HG03108 (cell line): ENCODE measurements at regions not wholly inside any gene's neighbourhood (a gene's known extent, or its start where the extent isn't known, plus 50 kb on each side); places are given as distances from the start of the nearest gene placed in this dataset.

Experiments
- ATAC-seq: cut with Tn5 transposase; IDR thresholded peaks from one replicate; pipeline ENCODE4 v1.9.1; 2021; ENCODE audit warnings: moderate library complexity; ENCODE audit not compliant: unreplicated experiment

DNA sequence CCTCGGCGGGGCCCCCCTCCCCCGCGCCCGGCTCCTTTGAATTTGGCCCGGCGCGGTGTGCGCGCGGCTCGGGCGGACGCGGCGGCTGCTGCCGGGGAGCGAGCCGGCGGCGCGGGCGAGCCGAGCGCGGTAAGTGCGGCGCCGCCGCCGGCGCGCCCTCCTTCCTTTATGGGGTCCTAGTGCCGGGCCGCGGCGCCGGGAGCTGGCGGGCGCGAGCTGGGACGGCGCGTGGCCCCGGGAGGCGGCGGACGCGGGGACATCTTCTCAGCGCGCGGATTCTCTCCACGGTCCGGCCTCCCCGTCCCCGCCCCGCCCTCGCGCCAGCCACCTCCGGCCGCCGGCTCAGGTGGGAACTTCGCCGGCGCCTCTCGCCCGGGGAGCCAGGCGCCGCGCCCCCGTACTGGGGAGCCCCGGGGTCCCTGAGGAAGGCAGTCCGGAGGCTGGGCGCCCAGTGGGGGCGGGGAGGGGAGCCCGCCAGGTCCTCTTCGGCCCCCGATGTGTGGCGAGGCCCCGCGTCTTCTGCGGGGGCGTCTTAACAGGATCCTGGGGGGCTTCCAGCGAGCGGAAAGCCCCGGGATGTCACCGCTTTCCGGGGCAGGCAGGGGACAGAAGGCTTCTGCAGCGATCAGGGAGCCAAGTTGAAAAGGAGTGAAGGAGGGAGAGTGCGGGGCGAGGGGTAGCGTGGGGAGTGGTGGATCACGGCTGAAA is 98.4 kb upstream of the TENM3 start:
- no peak for ATAC-seq

DNA sequence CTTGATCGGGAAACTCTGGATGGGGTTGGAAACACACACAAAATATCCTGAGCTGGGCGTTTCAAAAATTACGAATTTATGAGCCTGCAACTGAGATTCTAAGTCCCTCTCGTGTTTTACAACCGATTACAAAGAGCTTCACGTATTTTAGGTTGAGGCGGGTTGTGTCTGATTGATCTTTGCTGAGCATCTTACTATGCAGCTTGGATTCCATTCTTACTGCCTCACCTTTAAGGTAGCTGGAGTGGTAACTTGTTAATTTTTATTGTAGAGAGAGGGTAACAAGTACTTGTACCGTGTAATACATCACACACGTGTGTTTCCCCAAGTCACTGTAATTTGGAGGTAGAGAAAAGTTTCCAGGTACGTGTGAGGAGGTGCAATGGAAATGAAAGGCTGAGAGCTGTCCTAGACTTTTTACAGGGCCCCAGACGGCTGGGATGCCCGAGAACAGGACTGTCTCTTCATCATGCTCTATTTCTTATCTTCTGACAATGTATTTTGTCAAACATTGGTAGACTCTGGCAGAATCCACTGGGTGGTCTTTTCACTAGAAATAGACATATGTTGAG is 97.8 kb upstream of the TENM3 start:
- ATAC-seq = no peak

DNA sequence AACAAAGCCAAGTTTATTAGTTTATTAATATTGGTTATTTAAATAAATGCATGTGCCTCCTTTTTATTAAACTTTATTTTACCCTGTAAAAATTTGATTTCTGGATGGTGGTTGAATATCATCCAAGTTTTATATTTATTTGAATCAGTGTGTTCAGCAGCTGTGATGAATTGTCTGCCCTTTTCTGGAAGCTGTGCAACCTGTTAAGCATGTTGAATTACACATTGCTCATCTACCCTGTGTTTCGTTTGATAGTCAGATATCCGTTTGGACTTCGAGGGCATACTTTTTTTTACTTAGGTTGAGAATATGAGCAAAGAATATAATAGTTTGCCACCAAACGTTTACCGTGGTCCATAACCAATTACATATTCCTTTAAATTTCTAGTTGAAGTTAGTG is 95.8 kb upstream of the TENM3 start:
- no peak for ATAC-seq

DNA sequence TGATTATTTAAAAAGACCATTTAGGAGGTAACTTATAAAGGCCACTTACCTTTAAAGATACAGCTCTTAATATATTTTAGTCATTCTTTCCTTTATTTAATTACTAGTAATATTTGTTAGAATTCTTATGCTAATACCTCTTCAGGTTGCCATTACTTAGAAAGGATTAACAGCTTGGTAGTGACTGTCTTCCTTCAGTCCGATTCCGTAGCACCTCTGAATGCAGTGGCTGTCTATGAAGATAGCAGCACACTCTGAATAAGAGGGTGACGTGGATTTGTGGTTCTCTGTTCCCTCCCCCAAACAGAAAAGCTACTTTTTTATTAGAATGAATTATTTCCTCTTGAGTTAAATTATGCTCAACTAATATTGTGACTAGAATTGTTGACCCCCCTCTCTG is 92.6 kb upstream of the TENM3 start:
- ATAC-seq = no peak

DNA sequence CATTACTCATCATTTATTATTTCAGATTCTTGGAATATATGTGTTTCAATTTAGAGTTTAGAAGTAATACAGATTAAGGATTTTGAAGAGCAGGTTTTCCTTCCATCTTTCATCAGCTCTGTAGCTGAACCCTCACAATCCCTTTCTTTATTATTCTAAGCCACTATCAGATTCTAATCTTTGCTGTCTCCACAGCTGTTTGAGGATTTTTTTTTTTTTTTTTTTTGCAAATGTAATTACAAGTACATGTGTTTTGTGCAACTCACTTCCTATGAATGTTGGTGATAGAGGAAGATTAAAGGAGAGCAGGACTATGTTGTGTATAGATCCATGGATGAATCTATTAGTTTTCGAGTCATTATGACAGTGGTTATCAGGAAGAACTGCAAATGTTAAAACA is 87.4 kb upstream of the TENM3 start:
- ATAC-seq = no peak

DNA sequence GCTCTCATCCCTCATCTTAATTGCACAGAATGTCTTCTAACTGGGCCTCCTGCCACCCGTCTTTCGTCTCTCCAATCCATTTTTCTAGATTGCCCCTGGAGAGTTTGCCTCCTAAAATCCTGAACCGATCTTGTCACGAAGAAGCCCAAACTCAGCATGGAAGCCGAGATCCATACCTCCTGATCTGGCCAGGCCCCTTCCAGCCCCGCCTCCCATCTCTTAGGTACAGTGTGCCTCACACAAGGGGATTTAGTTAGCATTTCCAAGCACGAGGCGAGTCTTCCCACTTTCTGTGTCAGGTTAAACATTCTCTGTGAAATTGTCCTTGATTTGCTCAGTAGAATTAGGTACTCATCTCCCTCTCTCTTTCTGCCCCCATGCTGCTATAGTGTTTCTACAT is 80.0 kb upstream of the TENM3 start:
- no peak for ATAC-seq

DNA sequence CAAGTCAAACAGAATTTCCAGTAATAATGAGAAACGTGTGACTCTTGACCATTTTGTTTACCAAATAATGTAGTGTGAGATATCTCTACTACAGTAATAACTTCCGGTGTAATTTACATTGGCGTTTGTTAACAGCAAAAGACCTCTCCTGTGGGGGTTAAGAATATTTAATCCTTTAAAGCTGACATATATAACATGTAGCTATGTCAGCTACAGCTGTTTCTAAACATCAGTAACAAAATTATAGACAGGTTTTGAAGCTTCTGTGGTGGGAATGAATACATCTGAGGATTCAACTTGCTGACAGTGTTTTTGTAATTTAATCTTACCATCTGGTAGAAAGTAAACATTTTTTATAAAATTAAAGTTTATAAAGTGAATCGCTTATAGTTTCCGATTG is 73.6 kb upstream of the TENM3 start:
- ATAC-seq = no peak

DNA sequence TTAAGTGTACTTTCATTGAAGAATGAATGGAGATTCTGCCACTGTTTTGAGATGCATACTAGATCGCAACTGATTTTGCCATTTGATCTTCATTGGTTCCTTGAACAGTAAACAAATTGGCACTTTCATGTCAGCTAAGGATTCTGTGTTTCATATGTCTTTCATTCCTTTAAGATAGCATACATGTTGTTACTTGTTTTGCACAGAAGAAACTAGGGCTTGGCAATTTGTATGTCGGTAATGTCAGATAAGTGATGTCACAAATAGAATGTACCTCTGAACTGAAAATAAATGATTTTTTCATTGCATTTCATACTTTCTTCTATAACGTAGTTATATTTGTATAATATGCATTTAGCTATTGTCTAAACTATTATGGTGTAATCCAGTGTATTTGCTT is 73.2 kb upstream of the TENM3 start:
- no peak for ATAC-seq

DNA sequence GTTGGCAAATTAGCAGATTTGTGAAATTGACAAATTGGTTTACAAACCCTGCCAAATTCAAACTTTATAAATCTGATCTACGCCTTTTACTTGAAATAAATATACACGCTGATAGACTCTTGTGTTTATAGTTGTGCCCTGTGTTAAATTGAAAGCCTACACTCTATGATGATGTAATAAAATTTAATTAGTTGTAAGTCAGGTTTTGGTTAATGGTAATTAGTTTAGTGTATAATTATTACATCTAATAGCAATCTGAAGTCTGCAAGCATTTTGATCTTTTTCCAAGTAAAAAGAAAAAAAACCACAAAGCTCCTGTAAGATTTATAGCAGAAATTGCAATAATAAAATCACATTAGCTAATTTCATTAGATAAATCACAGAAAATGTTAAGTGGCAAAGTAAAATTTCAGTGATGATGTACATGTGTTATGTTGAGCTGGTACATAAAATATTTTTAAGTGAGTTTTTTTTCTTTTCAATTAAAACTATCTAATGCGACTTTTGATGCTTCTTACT is 72.7 kb upstream of the TENM3 start:
- ATAC-seq = no peak

DNA sequence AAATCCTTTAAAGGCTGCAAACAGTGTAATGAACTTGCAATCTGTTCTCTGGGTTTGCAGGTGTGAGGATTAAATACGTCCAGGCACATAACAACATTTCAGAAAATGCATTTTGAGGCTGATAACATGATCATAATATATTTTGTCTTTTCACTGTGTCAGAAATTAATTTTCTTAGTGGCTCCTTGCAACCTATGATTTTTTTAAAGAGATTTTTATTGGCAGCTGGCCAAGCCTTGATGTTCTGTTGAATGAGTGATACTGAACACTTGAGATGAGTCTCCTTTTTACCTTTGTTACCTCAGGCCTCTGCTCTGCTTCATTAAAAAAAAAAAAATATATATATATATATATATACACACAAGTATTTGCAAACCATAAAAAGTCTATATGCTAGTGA is 68.2 kb upstream of the TENM3 start:
- no peak for ATAC-seq

DNA sequence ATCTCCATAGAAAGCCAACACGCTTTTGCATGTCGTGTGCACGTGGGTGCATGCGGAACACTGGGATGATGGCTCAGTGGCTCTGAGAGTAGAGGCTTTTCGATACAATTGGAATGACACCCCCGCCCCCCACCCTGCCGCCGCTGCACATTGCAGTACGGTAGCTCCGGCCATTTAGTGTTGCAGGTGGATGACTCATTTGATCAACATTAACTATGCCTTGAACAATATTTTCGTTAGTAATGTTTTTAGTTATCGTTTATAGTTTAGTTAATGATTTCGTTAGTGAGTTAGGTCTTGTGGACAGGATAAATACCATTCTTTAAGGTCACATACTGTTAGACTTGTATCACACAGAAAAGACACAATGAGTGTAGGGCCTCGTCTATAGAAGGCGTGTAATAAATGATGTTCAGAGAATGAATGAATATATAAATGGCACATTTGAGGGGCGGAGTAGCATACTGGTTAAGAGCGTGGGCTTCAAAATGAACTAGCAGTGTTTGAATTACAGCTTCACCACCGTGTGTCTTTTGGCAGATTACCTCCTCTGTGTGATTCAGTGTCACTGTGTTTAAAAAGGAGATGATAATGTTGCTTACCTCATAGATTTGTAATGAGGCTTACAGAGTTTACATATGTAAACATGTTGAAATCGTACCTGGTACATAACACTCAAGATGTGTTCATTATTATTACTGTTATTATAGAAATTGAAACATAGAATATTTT is 67.2 kb upstream of the TENM3 start:
- ATAC-seq = no peak

DNA sequence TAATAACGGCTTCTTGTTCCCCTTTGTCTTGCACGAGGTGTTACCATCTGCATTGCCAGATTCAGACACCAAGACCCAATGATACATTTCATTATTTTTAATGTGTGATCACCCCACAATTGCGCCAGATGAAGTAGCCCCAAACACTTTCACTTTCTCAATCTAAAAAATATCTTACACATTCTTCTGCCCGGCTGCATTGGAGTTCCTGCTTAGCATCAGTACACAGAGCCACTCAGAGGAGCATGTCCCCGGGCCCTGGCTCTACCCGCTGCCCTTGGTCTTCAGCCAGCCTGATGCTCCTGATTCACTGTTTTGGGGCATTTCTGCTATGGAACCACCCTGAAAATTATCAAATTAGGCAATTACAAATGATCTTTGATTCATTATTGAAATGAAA is 66.0 kb upstream of the TENM3 start:
- no peak for ATAC-seq

DNA sequence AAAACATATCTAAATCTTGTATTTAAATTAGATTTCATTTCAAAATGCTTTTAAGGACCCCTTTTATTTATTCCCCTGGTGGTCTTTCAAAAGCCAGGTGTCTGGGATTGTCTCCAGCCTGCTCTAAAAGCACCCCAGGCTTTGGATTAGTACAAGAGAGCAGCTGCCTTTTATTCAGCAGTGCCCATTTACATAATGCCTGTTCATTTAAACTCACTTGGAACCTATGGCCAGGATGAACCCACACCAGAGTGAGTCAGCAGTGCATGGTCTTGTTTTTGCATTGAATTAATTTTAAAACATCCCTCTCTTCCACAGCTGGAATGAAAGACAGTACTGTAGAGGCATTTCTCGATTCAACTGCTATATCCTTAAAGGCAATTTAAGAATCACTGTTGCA is 64.1 kb upstream of the TENM3 start:
- no peak for ATAC-seq

DNA sequence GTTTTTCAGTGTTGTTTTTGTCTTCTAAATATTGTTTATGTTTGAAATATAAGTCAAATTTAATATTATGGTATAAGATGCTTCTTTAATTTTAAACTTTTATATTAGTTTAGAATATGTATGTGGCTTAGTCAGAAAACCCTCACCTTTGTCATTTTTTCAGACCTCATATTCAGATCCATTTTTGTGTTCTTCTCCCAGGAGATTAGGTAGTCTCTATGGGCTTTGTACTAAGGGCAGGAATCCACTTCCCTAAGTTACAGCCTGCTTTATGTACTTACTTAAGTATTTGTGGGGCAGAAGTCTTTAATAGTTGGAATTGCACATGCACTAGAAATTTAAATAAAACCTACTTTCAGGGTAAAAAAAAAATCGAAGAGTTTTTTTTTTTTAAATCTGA is 63.5 kb upstream of the TENM3 start:
- no peak for ATAC-seq

DNA sequence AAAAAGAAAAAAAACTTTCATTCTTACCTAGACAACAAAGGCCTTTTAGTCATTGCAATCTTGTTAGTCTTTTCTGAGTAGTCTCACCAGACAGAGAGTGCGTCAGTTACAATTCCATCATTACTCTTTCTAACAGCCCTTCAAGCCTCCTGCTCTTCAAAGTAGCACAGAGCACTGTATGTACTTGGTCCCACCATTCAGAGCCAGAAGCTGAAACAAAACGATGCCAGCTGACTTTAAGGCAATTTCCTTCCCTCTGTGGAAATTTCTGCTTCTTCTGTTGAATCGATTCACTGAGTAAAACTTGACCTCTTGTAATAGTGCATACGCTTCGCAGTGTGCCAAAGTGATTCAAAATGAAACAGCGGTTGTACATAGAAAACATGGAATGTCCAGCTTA is 57.7 kb upstream of the TENM3 start:
- no peak for ATAC-seq

DNA sequence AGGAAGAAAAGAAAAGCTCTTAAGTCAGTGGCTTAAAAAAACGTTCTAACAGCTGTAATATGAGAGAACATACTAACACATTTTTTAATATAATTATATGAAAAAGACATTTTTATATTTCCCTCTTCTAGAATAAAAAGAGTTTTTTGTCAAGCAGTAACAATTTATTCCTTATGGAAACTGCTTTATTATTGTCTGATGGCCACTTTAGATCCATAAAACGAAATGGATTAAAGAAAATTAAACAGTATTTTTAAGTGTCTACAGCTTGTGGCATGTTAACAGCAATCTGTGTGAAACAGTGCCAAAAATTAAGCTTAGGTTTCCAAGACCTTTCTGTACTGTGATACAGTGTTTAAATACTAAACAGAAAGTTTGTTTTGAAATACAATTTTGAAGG is 55.5 kb upstream of the TENM3 start:
- ATAC-seq = no peak

DNA sequence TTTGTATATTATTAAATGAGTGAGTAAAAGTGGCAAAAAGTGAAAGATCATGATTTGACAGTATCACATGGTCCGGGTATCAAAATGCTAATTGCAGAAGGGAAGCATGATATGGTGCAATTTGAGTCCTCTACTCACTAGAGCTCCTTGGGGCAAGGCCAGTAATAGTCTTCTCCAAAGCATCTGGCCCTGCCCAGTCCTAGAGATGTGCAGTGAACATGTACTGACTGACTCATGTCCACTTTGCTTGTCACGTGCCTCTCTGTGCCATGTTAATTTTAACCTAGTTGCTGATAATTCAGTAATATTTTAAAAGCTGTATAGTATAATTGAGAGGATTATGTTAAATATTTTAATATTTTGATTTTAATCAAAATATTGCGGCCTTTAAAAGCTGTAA is 54.6 kb upstream of the TENM3 start:
- ATAC-seq = no peak

DNA sequence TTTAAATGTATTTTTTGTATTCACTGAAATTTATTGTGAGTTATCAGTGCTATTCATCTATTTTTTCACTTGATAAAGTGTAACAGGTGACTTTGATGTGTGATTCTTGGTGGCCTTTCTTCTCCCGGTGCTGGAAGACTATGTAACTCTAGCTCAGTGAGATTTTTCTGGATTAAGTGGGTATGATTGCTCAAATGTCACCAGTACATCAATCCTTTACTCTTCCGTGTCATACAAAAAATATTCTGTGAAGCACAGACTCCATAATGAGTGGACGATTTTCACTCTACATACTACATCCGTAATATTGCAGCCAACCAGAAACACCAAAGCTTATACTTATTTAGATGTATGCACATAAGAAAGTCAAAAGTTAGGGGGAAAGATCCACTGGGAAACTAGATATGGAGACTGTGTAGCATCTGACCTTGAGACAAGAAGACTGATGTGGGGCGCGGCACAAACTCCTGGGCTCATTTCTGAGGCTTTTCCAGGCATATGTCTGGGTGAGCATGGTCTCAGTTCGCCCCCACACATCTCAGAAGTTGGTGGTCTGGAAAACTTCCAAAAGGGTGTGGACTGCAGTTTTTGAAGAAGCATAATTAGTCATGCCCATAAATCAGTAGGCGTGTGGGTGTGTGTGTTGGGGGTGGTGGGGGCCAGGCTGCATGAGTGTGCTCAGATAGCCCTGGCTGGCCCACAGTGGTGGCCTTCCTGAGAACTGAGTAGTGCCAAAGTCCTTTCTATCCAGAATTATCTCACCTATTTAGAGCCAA is 53.9 kb upstream of the TENM3 start:
- ATAC-seq = no peak

DNA sequence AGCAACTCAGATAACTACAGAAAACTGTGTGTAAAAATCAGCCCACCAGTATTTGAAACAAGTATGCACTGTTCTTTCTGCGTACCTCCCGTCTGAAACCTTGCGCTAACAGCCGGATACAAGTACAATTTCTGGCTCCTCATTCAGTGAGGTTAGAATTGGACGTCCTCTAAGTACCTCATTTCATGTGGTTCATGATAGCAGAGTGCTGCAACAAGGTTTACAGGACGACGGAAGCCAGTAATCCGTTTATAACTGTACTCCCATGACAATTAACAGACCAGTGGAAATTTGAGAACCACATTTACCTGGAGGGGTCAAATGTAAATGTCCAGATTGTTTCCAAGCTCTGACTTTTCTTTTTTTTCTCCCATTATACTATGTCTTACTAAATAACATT is 52.9 kb upstream of the TENM3 start:
- no peak for ATAC-seq

DNA sequence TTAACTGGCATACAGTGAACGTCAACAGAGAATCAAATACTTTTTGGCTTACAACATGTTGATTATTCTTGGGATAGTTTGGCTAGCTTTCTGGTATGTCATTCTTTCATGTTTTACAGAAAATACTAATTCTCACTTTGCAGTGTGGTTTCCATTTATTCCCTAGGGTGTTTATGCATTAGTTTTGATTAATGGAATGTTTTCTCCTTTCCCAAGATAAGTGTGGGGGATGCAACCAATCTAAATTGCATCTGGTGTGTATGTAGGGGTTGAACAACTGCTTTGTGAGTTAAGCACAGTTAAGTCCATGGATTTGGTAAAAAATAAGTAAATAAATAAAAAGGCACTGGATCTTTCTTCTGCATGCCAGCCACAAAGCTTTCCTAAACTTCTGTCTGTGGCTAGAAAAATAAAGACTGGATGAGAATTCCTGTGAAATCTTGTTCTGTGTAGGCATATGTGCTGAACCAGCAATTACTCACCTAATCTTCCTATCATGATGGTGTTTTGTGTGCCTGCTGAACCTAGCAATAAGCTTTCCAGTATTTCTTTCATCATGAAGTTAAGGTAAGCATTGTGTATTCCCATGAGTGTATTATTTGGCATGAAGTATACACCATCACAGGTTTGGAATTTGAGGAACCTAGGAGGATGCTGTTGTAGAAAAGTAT is 50.6 kb upstream of the TENM3 start:
- no peak for ATAC-seq

DNA sequence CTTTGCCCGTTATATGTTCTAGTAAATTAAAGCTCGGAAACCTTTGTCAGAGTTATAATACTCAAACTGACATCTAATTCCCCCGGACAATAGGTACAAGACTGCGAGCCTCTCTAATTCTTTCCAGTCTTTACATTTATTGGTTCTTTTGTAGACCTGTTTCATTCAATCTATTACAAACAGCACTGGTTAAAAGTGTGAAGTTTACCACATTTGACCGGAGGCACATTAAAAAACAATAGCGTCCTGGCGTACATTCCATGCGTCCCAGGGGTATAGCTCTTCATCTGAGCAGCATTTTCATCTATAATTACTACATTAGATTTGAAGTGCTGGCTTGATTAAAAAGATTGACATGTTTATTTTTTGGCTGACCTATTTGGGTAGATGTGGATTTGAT is 49.9 kb upstream of the TENM3 start:
- no peak for ATAC-seq
